HUES48 (cell line): ENCODE measurements at regions not wholly inside any gene's neighbourhood (a gene's known extent, or its start where the extent isn't known, plus 50 kb on each side); places are given as distances from the start of the nearest gene placed in this dataset.
"Not testable (repeated sequence)": the region's sequence is repeated elsewhere in the genome, so short reads cannot be mapped to it uniquely, and the experiment has no call there.

Source experiments
- H3K27ac ChIP-seq: one replicate; pipeline ENCODE4 v1.7.0; 2013; ENCODE audit warnings: low read depth, low read length, inconsistent platforms
- H3K27me3 ChIP-seq: 2 replicates; pipeline ENCODE4 v1.6.1; 2013; ENCODE audit warnings: mild to moderate bottlenecking, low read length; ENCODE audit not compliant: control insufficient read depth, insufficient read depth
- H3K36me3 ChIP-seq: 2 replicates; pipeline ENCODE4 v1.6.1; 2013; ENCODE audit warnings: low read length; ENCODE audit not compliant: control insufficient read depth, insufficient read depth
- H3K4me1 ChIP-seq: 2 replicates; pipeline ENCODE4 v1.6.1; 2013; ENCODE audit warnings: mild to moderate bottlenecking, low read length; ENCODE audit not compliant: control insufficient read depth, insufficient read depth
- H3K4me3 ChIP-seq: 2 replicates; pipeline ENCODE4 v1.5.1; 2013; ENCODE audit warnings: mild to moderate bottlenecking, low read depth, low read length
- H3K9ac ChIP-seq: 2 replicates; pipeline ENCODE4 v1.6.1; 2013; ENCODE audit warnings: mild to moderate bottlenecking, low read depth, low read length, moderate library complexity
- H3K9me3 ChIP-seq: 2 replicates; pipeline ENCODE4 v1.6.1; 2013; ENCODE audit warnings: low read length; ENCODE audit not compliant: control insufficient read depth, insufficient read depth

DNA sequence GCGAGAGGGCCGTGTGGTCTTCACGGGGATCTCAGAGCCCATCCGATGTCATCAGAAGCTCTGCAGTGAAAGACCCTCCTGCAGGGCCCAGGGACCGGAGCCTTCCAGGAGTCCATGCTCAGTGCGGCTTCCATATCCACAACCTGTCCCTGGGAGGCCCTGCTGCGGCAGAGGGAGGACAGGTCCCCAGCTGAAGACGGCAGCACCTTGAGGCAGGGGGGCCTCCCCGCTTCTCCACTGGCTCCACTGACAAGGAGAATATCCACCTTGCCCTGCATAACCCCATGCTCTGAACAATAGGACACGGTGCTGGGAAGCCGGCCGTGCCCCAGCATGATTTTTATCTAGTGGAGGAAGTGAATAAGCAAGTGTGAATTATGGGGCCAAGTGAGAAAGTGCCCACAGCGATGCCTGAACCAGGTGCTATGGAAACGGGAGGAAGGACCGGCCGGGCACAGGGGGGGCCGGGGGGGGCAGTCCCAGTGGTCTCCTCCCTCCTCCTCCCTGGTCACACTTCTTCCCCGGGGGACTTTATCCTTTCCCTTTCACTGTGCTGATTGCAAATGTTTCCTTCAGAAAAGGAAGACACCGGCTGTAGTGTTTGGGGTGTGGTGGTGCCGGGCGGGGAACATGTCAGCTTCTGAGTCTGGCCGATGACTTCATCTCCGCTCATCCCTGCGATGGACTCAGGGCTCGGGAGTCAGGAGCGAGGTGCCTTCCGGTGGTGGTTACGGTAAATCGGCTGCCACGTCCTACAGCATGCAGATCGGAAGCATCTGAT, 225.1 kb downstream of the ERMARD start:
- no peaks in the 10 kb centered on the region for H3K36me3 ChIP-seq
- no peak overlapping the region for H3K4me3 ChIP-seq
- no peaks in the 10 kb centered on the region for H3K9me3 ChIP-seq
- H3K9ac ChIP-seq: no peak overlapping the region
- H3K27ac ChIP-seq: no peak overlapping the region
- no peaks in the 10 kb centered on the region for H3K27me3 ChIP-seq
- H3K4me1 ChIP-seq: no peaks in the 10 kb centered on the region

DNA sequence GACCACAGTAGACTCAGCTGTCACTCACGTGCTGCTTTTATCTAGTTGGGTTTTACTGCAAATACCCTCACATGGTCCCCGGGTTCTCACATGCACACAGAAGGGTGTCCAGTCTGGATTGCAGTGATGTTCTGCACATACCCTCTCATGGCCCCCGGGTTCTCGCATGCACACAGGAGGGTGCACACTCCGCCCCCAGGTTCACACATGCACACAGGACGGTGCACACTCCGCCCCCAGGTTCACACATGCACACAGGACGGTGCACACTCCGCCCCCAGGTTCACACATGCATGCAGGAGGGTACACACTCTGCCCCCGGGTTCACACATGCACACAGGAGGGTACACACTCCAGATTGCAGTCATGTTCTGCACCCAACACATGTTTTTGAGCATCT, 224.3 kb downstream of the ERMARD start:
- Histone ChIP-seq H3K27ac (no peak overlapping the region), H3K4me1 (no peaks in the 10 kb centered on the region), H3K36me3 (no peaks in the 10 kb centered on the region), H3K9ac (no peak overlapping the region), H3K27me3 (no peaks in the 10 kb centered on the region), H3K4me3 (no peak overlapping the region), H3K9me3 (no peaks in the 10 kb centered on the region)

DNA sequence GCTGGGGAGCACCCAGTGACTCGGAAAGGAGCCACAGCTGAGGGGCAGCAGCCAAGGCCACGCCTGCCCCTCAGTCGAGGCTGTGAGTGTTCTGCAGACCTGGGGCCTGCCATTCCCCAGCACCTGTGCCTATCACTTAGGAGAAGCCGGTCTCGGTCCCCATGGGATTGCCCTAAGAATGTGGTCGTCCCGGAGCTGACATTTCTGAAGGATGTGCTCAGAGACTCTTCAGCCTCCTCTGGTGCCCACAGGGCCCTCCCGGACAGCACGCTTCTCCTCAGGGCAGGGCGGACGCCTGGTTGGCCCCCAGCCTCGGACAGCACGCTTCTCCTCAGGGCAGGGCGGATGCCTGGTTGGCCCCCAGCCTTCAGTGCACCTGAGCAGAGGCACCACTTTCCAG, 223.9 kb downstream of the ERMARD start:
- no peaks in the 10 kb centered on the region for H3K9me3 ChIP-seq
- no peaks in the 10 kb centered on the region for H3K4me1 ChIP-seq
- H3K4me3 ChIP-seq: no peak overlapping the region
- H3K9ac ChIP-seq: no peak overlapping the region
- no peaks in the 10 kb centered on the region for H3K36me3 ChIP-seq
- H3K27me3 ChIP-seq: no peaks in the 10 kb centered on the region
- no peak overlapping the region for H3K27ac ChIP-seq

DNA sequence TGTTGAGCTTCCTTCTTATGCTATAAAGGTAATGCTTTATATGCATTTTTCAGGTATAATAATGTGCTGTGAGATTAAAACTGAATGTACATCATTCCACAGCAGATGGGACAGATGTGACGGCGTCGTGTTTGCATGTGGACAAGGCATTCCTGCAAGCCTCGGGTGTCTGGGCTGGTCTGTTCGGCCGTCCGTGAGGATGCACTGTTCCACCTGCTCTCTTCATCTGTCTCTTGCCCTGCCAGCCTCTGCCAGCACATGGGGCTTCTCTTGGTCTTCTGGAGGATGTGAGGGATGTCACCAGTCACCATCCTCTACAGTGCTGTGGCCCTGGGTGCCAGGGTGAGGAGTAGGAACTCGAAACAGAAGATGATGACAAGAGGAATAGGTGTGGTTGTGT, 223.2 kb downstream of the ERMARD start:
- Histone ChIP-seq H3K27me3 (no peaks in the 10 kb centered on the region), H3K36me3 (no peaks in the 10 kb centered on the region), H3K4me1 (no peaks in the 10 kb centered on the region), H3K9ac (no peak overlapping the region), H3K9me3 (no peaks in the 10 kb centered on the region), H3K4me3 (no peak overlapping the region), H3K27ac (no peak overlapping the region)

DNA sequence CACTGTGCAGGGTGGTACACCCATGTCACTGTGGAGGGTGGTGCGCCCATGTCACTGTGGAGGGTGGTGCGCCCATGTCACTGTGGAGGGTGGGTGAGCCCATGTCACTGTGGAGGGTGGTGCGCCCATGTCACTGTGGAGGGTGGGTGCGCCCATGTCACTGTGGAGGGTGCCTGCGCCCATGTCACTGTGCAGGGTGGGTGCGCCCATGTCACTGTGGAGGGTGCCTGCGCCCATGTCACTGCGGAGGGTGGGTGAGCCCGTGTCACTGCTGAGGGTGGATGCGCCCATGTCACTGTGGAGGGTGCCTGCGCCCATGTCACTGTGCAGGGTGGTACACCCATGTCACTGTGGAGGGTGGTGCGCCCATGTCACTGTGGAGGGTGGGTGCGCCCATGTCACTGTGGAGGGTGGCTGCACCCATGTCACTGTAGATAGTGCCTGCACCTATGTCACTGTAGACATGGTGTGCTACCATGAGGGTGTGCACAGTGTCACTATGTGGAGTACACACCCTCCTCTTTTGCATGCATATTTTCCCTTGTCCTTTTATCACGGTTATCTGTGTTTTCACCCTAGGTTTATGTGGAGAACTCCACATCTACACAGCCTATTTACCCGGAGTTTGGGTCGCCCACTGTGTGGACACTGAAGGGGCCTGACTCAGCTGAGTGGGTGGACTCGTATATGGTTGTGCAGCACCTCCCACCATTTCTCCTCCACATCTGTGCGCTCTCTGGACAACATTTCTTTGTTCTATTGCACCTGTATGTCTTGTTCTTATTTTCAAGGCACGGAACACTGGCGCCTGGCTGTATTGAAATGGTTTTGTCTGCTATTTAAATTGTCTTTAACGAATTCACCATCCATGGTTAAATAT, 222.4 kb downstream of the ERMARD start:
- not testable (repeated sequence) for H3K27me3 ChIP-seq, H3K27ac ChIP-seq, H3K4me3 ChIP-seq, H3K4me1 ChIP-seq, H3K9me3 ChIP-seq, H3K36me3 ChIP-seq, H3K9ac ChIP-seq

DNA sequence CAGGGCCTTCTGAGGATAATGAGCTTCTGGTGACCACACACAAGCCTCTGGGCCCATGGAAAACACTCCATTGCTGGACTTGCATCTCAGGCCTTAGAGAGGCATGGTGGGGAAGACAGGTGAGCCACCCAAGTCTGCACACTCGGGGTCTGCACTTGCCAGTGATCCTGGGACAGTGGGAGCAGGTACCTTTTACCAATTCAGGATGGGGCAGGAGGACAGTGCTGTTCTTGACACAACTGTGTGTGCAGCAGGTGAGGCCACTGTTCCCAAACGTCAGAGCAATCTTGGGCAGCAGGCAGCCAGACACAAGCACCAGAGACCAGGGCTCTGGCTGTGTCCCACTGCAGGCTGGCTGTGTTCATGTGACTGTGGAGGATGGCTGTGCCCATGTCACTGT, 221.3 kb downstream of the ERMARD start:
- Histone ChIP-seq H3K9me3 (no peaks in the 10 kb centered on the region), H3K36me3 (no peaks in the 10 kb centered on the region), H3K27me3 (no peaks in the 10 kb centered on the region), H3K27ac (no peak overlapping the region), H3K4me1 (no peaks in the 10 kb centered on the region), H3K4me3 (no peak overlapping the region), H3K9ac (no peak overlapping the region)

DNA sequence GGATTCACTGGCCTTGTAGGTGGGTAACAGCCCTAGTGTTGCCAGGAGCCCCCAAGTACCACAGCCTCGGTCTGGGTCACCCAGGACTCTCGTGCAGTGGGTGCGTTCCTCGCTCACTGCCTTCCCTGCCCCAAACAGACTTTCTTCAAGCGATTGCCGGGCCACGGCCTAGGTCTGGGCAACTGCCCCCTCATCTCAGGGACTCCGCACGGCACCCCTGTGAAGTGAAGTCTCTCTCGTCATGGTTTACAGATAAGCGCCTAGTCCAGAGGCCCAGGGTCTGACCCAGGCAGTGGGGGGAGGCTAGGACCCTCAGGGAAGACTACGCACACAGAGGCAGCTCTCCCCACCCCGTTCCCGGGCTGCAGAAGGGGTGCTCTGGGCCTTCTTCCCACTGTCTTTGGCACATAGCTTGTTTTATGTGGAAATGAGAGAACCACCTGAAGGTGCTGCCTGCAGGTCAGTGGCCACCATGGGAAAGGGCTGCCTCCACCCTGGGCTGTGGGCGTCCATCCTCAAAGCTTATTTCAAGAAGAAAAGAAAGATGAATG, 220.8 kb downstream of the ERMARD start:
- H3K9ac ChIP-seq: no peak overlapping the region
- no peaks in the 10 kb centered on the region for H3K9me3 ChIP-seq
- H3K36me3 ChIP-seq: no peaks in the 10 kb centered on the region
- H3K27me3 ChIP-seq: no peaks in the 10 kb centered on the region
- no peak overlapping the region for H3K27ac ChIP-seq
- H3K4me1 ChIP-seq: no peaks in the 10 kb centered on the region
- H3K4me3 ChIP-seq: no peak overlapping the region

DNA sequence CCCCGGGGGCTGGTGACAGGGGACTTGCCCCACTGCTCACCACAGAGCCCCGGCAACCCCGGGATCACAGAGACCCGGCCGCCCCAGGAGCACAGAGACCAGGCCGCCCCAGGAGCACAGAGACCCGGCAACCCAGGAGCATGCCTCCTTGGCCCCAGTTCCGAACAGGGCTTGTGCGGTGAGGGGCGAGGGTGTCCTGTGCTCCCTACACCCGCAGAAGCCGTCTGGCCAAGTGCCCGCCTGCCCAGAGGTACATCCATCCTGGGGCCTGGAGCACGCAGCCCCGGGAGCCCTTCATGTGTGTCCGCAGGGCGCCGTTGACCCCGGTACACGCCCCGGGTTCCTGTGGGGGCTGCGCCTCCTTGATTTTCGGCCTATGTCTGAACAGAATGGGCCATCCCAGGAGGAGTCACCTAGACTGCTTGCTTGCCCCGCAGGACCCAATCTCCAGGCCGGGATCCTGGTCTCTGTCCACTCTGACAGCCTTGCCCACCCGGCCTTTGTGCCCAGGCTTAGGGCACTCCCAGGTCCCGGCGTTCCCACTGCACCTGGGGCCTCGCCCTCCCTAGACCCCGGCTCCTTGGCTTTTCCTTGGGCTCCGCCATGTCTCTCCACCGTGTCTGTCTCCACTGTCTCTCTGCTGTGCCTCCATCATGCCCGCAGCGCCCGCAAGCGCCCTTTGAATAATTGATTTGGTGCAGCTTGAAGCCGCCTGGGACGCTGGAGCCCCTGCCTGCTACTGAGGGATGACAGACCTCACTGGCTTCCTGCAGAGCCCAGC, 219.8 kb downstream of the ERMARD start:
- H3K36me3 ChIP-seq: no peaks in the 10 kb centered on the region
- H3K9ac ChIP-seq: no peak overlapping the region
- no peaks in the 10 kb centered on the region for H3K4me1 ChIP-seq
- no peak overlapping the region for H3K27ac ChIP-seq
- H3K9me3 ChIP-seq: no peaks in the 10 kb centered on the region
- no peaks in the 10 kb centered on the region for H3K27me3 ChIP-seq
- no peak overlapping the region for H3K4me3 ChIP-seq

DNA sequence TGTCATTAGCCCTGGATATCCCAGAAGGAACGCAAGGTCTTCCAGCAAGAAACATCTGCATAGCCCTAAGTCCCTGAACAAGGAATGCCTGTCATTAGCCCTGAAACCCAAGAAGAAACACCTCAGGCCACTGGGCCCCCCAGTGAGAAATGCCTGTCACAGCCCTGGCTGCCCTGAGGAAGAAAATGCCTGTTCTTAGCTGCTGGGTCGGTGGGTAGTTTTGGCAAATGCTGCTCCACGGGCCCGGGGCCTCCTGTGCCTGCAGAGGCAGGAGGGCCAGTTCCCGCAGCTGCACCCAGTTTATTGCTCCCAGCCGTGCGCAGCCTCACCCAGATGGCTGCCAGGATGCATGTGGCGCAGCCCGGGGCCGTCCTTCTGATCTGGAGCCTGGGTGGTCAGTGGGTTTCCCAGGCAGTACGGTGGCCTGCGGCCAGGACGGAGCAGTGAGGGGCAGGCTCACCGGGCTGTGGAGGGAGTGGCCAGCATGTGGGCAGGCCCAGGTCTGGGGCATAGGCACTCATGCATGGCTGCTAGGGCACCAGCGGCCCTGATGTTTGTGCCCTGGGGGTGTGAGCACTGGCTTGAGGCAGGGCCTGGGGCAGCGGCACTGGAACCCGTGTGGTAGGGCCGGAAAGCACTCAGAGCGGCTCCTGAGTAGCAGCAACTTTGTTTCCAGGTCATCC, 219.0 kb downstream of the ERMARD start:
- no peaks in the 10 kb centered on the region for H3K36me3 ChIP-seq

DNA sequence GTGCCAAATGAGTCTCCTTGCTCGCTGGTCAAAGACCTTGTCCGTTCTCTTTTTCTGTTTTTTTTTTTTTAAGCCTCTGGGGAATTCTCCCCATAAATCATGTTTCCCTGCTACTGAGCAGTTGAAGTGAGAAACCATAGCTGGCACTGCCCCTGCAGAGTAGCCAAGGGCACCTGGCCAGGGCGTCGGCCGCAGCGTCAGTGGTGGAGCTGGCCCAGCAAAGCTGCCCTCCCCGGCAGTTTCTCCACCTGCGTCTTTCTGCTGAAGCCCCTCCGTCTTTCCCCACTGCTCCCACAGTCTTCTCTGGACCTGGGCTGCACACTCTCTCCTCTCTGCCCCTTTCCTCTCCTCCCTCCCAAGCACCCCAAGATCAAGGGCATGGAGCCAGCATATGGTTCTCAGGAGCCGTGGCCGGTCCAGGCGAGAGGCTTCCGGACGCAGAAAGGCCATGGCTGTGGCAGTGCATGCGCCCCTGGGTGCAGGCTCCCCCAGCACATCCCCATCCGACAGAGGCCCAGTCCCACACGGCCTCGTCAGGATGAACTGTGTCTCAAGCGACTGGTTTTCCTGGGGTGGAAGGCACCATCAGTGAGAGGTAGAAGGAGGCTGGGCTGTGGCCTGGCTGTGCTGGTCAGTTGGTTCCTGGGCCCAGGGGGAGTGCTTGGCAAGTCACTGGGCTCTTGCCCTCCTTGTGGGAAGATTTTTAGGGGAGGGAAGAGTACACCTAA, 218.1 kb downstream of the ERMARD start:
- Histone ChIP-seq H3K27me3 (no peaks in the 10 kb centered on the region), H3K4me1 (no peaks in the 10 kb centered on the region), H3K27ac (no peak overlapping the region), H3K9me3 (no peaks in the 10 kb centered on the region), H3K36me3 (no peaks in the 10 kb centered on the region), H3K9ac (no peak overlapping the region), H3K4me3 (no peak overlapping the region)

More for the DNA sequence above, 219.0 kb downstream of the ERMARD start:
- Histone ChIP-seq H3K4me3 (no peak overlapping the region), H3K9me3 (no peaks in the 10 kb centered on the region), H3K4me1 (no peaks in the 10 kb centered on the region), H3K9ac (no peak overlapping the region), H3K27ac (no peak overlapping the region), H3K27me3 (no peaks in the 10 kb centered on the region)
